Astrocyte (in vitro differentiated cells and primary cell): ENCODE measurements at regions not wholly inside any gene's neighbourhood (a gene's known extent, or its start where the extent isn't known, plus 50 kb on each side); places are given as distances from the start of the nearest gene placed in this dataset.

Experiments used
- CTCF ChIP-seq: IDR thresholded peaks from 2 replicates; pipeline ENCODE4 v1.5.1; 2011; ENCODE audit warnings: low read depth, mild to moderate bottlenecking, inconsistent platforms, low read length, moderate library complexity; ENCODE audit not compliant: insufficient read depth
- EZH2 ChIP-seq: IDR thresholded peaks from 2 replicates; pipeline ENCODE4 v1.6.1; 2012; ENCODE audit warnings: mild to moderate bottlenecking, low read length, inconsistent platforms; ENCODE audit not compliant: insufficient read depth

GRCh38 chr7:54292171-54292925 lies 249.8 kb upstream of the VSTM2A start:
- TF ChIP-seq CTCF = no peak
- no peak for TF ChIP-seq EZH2
